HEK293T (cell line): ENCODE measurements at regions not wholly inside any gene's neighbourhood (a gene's known extent, or its start where the extent isn't known, plus 50 kb on each side); places are given as distances from the start of the nearest gene placed in this dataset.

Source experiments
- ARNT ChIP-seq: fragments of 450-650 bp; IDR thresholded peaks from 2 replicates; pipeline ENCODE4 v1.6.1; 2017; ENCODE audit warnings: mild to moderate bottlenecking
- BHLHE40 ChIP-seq: fragments of 450-650 bp; IDR thresholded peaks from 2 replicates; pipeline ENCODE4 v1.6.1; 2016; ENCODE audit warnings: mild to moderate bottlenecking, moderate library complexity, borderline replicate concordance
- ELF4 ChIP-seq: fragments of 450-650 bp; IDR thresholded peaks from 2 replicates; pipeline ENCODE4 v1.6.1; 2017; ENCODE audit warnings: antibody characterized with exemption
- FOXA1 ChIP-seq: fragments of 450-650 bp; IDR thresholded peaks from 2 replicates; pipeline ENCODE4 v1.6.1; 2016; ENCODE audit warnings: mild to moderate bottlenecking
- FOXM1 ChIP-seq: fragments of 450-650 bp; IDR thresholded peaks from 2 replicates; pipeline ENCODE4 v1.6.1; 2017; ENCODE audit warnings: mild to moderate bottlenecking, borderline replicate concordance
- HDGF ChIP-seq: fragments of 450-650 bp; IDR thresholded peaks from 2 replicates; pipeline ENCODE4 v1.6.1; 2017; ENCODE audit warnings: antibody characterized with exemption, borderline replicate concordance
- L3MBTL2 ChIP-seq: fragments of 450-650 bp; conservative IDR thresholded peaks from 2 replicates; pipeline ENCODE4 v1.6.1; 2016; ENCODE audit warnings: mild to moderate bottlenecking
- LEF1 ChIP-seq: fragments of 450-650 bp; IDR thresholded peaks from 2 replicates; pipeline ENCODE4 v1.6.1; 2017; ENCODE audit warnings: mild to moderate bottlenecking, borderline replicate concordance
- SP1 ChIP-seq: fragments of 450-650 bp; IDR thresholded peaks from 2 replicates; pipeline ENCODE4 v1.6.1; 2017
- SUZ12 ChIP-seq: fragments of 450-650 bp; IDR thresholded peaks from 2 replicates; pipeline ENCODE4 v1.6.1; 2016; ENCODE audit warnings: mild to moderate bottlenecking
- TARDBP ChIP-seq: fragments of 450-650 bp; IDR thresholded peaks from 2 replicates; pipeline ENCODE4 v1.6.1; 2016
- ZNF384 ChIP-seq: fragments of 450-650 bp; IDR thresholded peaks from 2 replicates; pipeline ENCODE4 v1.6.1; 2016
- TF ChIP-seq, protein P1 (sequence below): fragments of 450-650 bp; IDR thresholded peaks from 2 replicates; pipeline ENCODE4 v1.6.1; 2016

- TF ChIP-seq L3MBTL2 (no peak), FOXA1 (no peak), SP1 (no peak), FOXM1 (no peak), ELF4 (no peak), BHLHE40 (no peak), HDGF (no peak), SUZ12 (no peak), TARDBP (no peak), LEF1 (no peak), ZNF384 (no peak), ARNT (no peak)
- TF ChIP-seq, protein P1, sequence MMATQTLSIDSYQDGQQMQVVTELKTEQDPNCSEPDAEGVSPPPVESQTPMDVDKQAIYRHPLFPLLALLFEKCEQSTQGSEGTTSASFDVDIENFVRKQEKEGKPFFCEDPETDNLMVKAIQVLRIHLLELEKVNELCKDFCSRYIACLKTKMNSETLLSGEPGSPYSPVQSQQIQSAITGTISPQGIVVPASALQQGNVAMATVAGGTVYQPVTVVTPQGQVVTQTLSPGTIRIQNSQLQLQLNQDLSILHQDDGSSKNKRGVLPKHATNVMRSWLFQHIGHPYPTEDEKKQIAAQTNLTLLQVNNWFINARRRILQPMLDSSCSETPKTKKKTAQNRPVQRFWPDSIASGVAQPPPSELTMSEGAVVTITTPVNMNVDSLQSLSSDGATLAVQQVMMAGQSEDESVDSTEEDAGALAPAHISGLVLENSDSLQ: no peak
These were observed 94.9 kb downstream of the MAB21L3 start for GRCh38 chr1:116205941-116206679.
